HG03460 (cell line): ENCODE measurements at regions not wholly inside any gene's neighbourhood (a gene's known extent, or its start where the extent isn't known, plus 50 kb on each side); places are given as distances from the start of the nearest gene placed in this dataset.

Source experiments
- ATAC-seq: cut with Tn5 transposase; IDR thresholded peaks from one replicate; pipeline ENCODE4 v1.9.1; 2021; ENCODE audit not compliant: unreplicated experiment

DNA sequence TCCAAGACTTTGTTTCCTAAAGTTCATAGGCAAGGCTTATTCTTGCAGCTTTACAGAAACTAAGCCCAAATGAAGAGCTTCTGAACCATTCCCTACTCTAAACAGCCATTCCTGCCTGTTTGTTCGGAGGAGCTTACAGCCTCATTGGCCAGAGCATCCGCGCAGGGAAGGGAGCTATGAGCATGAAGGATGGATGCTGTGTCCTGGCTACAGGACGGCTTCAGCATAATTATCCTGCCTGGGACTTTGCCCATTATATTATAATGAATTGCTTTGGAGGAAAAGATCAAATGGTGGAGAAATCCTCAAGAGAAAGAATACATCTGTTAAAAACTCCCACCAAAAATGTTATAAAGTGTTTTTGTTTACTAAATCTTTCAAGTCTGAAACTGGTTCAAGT lies 378.2 kb upstream of the BTBD3 start:
- no peak for ATAC-seq

DNA sequence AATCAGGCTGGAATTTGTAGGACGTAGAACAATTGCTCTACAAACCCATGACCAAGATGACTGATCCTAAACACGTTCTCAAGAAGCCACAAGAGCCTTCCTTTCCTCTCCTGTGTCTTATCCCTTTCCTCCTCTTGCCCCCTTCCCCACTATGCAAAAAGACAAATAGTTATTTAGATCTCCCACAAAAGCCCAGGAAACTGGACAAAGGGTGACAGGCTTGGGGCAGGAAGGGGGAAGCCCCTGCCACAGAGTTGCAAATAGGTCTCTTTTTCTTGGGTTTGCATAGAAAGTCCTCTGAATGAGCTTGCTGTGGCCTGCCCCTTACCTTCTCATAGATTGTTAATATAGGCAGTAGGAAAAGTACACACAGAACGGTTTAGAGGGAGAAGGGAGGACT lies 377.1 kb upstream of the BTBD3 start:
- ATAC-seq: no peak

DNA sequence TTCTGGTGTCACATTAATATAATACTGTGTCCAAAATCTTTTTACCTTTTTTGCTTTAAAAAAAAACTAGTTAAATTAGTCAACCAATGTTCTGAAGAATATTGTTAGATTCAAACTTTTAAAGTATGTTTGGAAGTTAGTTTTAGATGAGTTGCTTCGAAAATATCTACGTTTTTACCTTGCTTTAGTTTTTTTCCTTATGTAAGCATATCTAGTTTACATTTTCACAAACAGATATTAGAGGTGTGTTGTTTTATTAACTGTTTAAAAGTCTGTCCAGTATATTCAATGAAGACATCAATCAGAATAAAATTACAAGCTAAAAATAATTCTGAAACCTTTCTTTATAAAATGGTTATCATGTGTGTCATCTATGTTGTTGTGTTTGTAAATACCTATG lies 375.0 kb upstream of the BTBD3 start:
- no peak for ATAC-seq

DNA sequence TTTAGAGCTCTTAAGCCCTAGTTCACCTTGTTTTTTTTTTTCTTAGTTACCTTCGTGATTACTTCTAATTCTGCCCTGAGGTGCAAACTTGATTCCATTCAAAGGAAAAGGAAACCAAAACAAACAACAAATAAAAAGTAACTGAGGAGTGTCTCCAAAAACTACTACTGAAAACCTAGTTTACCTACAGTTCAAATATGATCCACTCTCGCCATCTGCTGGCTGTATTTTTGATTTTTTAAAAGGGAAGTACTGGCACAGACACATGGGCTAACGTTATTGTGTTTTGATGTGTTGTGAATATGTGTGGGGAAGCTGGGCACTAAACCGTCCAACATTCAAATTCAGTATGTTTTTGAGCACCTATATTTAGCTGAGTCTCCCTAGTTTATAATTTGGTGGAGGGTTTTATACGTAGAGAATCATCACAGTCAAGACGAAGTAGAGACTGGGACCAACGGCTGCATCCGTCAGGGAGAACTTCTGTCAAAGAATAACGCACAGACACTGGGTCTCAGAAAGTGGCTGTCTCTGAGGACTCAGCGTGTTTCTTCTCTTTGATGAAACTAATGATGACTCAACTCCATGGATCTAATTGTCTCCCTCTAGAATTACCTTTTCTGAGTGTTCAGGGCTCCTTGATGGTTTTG lies 373.5 kb upstream of the BTBD3 start:
- peak; percentile 82 for ATAC-seq

DNA sequence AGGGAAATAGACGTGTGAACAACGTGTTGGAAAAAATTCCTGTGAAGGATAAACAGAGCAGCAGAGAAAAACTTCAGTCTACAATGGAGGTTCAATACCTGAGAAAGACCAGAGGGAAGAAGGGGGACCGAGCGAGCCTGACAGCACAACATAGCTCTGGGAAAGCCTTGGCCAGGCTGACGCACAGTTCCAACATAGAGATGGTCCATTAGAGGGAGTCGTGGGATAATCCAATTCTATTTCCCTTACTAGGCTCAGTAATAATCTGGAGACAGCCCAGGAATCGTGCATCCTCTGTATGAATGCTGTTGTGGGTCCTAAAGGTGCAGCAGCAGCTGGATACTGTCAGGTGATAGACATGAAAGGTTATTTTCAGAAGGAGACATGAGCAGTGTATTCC lies 370.8 kb upstream of the BTBD3 start:
- ATAC-seq: no peak

DNA sequence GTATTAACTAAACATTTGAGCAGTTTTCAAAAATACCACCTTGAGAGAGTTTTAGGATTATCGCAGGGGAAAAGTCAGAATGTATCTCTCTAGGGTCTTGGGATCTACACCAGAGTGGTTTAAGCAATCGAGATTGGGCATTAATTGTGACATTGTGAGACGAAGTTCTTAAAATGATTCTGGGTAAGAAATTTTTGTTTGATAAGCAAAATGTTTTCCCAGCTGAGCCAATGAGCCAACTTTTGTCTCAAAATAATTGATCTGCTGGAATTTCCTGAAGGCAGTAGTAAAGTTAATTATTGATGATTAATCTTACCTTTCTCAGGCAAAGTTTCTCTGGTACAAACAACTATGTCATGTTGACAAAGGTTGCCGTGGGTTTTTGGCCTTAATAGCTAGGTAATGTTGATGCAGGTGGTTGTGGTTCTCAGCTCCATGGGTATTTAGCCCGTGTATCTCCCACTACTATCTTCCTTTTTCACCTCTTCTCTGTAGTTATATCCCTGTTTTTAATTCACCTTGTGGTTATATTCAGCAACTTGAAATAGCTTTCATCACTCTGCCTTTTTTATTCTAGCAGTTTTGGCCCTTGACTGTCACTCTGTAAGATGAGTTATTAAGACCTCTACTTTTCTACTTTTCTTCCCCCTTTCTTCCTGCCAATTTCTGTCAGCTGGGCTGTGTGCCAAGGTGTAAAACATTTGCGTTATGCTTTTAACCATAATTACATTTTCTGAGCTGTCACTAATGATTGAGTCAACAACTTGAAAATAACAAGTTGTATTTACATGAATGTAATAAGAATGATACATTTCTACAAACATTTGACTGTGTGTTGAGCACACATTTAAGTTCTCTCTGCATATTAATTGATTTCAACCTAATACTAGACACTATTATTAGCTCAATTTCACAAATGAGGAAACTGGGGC lies 368.3 kb upstream of the BTBD3 start:
- no peak for ATAC-seq

DNA sequence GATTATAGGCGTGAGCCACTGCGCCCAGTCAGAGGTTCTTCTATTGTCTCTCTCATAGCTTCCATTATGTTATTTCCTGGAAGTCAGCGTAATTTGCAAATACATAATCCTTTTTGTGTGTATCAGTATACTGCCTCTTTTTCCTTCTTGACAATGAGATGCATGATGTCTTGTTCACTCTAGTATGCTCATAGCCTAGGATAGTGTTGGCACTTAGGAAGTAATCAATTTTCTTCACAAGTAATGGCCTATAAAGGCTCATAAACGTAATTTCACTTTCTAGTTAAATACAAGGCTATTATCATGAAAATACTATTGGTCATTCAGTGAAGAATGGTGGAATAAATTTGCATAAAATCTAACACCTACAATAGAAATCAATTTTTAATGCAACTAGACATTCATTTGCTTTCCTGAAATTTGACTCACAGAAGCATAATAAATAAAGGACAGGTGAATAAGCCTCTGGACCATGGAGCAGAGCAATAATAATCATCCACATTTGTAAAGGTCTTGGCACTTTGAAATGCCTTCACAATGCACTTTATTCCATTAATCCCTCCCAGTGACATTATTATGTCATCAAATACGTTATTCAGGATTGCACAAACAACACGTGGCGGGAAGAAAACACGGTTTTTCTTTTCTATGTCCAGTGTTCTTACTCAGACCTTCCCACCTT lies 366.9 kb upstream of the BTBD3 start:
- no peak for ATAC-seq

DNA sequence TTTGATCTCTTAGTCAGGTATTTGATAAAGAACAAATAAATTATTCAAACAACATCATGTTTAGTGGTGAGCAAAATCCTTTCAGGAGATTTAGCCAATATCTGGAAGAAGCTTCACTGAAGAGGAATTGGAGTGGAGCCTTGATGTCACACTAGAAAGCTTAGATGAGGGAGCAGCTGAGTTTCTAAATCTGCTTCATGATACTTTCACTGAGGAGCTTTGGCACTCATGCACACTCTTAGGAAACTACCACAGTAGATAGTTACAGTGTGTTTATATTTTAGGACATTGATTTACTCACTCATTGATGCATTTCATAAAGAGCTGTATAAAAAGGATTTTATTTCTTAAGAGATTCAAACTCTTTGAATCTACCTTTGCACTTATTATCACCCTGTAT lies 366.2 kb upstream of the BTBD3 start:
- ATAC-seq: no peak

DNA sequence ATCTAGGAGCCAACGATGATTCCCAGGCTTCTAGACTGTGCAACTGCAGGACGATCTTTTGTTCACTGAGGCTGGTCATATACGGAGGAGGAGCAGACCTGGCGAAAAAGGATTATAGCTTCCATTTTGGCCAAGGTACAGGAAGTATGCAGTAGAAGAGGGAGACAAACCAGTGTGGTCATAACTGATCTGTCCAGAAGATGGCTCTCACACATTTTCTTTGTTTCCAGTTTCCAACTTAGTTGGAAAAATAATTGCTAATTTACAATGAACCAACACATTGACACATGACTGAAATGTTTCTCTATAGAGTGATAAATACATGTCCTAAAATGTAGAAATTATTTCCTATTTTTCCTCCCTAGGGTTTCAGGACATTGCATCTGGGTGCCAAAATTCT lies 364.1 kb upstream of the BTBD3 start:
- no peak for ATAC-seq

DNA sequence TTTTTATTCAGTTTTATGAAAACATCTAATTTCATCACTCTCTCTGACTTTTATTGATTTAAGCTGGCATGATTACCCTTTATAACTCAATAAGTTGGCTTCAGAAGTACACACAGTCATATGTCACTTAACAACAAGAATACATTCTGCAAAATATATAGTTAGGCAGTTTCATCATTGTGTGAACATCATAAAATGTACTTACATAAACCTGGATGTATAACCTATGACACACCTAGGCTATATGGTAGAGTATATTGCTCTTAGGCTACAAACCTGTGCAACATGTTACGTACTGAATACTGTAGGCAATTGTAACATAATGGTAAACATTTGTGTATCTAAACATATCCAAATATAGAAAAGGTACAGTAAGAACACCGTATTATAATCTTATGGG lies 362.2 kb upstream of the BTBD3 start:
- ATAC-seq: no peak

DNA sequence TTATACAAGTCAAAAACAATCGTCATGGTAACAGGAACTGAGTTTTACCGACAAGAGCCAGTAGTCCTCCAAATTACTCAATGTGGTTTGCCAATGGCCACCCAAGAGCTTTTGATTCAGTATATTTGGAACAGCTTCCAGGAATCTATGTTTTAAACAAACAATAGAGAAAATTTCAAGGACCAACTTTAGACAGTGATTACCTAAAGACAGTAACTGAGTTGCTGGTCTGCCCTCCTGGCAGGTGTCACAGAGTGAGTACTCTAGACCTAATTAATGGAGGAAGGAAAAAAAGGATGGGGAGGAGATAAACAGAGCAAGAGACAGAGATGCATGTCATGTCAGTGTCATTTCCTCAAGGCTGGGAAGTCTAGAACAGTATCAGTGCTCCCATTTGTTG lies 361.3 kb upstream of the BTBD3 start:
- no peak for ATAC-seq

DNA sequence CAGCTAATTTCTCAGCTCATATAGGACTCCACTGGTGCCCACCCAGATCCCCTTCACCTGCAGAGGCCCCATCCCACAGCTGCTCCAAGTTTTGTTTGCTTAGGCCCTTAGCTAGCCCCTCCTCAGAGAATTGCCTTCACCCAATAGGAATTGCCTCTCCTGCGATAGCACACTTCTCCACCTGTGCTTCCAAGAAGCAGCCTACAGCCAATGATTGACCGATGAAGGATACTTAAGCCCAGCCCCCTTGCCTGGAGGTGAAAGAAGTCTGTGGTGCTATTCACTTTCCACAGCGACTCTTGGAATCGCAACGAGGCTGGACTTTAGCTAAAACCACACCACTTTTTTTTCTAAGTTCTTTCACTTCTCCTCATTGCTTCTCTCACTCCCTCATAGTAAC lies 353.2 kb upstream of the BTBD3 start:
- ATAC-seq: no peak

DNA sequence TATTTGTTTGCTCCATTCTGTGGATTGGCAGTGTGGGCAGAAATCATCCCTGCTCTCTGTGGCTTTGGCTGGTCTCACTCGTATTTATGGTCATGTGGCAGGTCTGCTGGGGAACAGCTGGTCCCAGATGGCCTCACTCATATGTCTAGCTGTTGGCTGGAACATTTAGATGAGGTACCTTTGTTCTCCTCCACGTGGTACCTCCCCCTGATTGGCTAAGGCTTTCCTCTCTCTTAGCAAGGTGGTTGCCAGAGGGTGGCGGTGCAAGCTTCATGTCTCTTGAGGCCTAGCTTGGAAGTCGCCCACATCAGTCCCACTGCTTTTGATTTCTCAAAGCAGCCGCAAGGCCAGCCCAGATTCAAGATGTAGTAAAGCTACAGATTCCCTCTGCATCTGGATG lies 348.5 kb upstream of the BTBD3 start:
- ATAC-seq: no peak

DNA sequence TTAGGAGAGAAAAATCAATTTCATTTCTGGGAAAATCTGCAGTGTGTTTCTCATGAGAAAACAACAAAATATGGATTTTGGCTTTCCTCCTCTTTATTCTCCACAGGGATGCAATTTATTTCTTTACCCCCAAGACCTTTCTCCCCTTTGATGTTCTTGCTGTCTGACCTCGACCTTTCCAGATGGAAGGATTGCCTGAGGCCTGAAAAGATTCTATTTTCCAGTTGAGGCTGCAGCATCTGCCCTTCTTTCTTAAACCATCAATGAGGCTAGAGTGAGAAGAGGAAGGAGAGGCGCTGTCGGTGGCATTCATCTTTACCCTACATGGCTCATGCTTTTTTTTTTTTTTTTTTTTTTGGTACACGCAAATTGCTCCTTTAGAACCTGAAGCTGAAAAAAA lies 344.2 kb upstream of the BTBD3 start:
- no peak for ATAC-seq

DNA sequence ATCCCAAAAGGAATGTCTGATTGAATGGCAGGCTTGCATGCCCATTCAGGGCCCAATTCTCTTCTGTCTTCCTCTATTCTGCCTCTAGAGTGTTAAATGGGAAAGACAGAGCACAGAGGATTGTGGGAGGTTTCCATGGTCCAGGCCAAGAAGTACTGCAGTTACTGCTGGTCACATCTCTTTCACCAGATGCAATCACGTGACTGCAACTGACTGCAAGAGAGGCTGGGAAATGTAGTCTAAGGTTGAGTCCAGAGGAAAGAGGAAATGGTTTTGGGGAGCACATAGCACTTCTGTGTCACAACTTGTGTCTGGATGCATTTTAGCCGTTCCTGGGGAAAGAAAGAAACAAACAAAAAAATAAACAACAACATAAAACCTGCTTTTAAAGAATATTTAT lies 336.4 kb upstream of the BTBD3 start:
- no peak for ATAC-seq

DNA sequence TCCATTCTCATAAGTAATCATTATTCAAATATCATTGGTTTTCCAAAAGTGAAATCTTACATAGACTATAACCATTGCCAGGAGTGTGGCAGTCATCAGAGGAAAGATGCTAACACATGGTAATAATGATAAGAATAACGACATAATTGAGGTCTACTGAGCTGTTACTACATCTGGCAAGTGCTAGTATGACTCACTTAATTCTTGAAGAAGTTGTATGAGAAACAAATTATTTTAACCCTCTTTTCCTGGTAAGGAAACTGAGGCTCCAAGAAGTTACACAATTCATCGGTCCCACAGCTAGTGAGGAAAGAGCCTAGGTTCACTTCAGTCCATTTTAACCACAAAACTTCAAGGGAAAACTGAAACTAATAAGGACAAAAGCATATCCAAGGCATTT lies 335.6 kb upstream of the BTBD3 start:
- no peak for ATAC-seq

DNA sequence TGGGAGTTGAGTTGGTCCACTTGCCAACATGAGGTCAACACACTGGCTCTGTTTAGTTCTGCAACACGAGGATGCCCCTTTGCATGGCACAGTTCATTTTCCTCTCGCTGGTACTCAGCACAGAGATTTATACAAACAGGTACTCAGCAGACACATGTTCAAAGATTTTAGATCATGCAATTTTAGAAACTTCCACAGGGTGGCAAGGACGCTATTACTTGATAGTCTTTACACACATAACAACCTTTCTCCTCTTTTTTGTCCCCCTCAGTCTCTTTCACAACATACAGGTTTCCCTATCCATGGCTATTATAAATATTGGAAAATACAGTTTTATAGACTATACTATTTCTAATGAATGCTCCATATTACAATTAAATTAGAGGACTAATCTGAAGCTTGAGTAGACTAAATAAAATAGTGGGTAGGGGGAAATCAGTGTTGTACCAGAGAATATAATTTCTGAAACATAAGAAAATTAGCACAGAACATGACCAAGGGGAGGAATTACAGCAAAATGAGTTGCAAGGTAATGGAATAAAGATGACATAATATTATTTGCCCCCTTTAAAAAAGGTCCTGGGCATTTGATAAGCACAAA lies 331.8 kb upstream of the BTBD3 start:
- ATAC-seq: no peak

DNA sequence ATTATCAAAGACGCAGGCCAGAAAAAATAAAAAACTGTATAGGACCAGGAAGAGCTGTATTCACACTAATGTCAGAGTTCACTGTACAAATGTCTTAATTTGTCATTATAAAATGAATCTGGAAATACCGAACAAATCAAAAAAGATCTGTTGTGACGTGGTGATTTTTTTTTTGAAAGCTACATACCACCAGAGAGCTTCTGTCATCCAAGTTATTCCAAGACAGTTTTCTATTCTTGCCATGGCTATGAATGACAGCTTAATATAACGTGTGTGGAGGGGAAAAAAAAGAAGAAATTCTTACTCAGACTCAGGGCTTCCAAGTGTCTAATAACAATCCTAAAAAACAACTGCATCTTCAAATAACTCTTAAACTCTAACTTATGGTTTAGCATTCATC lies 328.8 kb upstream of the BTBD3 start:
- ATAC-seq: no peak

DNA sequence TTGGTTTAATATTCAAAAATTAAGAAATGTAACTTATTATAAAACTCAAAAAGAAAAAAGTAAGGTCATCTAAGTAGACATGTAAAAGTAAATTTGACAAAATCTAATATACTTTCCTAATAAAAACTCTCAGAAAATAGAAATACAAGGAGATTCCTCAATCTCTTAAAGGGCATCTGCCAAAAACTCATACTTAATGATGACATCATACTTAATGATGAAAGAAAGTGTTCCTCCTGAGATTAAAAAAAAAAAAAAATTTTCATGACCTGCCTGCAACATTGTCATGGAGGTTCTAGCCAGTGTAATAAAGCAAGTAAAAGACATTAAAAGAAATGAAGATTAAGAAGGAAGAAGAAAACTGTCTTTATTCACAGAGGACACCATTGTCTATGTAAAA lies 325.7 kb upstream of the BTBD3 start:
- ATAC-seq: no peak

DNA sequence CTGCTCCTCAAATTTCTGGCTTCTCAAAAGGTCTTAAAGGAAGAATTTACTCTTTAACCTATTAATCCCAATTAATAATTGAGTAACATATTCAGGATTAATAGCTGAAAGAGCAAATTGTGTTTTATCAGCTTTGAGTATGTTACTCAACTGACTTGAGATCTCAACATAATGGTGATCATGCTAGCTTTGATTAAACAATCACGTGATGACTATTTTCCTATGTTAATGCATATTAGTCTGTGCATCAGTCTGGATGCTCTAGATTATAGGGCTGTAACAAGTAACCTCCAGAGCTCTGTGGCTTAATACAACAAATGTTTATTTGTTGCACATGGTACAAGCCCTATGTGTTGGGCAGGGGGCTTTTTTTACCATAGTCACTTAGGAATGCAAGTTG lies 313.4 kb upstream of the BTBD3 start:
- ATAC-seq: no peak

DNA sequence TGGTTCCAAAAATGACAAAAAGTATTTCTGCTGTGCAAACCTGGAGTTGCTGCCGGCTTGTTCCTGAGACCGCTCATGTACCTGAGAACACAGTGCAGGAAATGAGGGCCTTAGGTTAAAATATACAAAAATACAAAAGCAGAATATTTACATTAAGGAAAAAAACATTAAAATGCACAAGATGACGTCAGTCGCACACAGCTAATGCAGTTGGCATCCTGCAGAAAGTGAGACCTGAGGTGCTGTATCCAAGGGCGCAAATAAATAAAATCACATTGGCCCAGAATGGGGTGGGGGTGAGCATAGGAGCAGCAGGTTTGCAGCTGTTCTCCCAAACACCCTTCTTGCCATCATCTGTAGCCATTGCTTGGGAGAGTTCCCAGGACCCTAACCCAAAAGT lies 310.6 kb upstream of the BTBD3 start:
- no peak for ATAC-seq

DNA sequence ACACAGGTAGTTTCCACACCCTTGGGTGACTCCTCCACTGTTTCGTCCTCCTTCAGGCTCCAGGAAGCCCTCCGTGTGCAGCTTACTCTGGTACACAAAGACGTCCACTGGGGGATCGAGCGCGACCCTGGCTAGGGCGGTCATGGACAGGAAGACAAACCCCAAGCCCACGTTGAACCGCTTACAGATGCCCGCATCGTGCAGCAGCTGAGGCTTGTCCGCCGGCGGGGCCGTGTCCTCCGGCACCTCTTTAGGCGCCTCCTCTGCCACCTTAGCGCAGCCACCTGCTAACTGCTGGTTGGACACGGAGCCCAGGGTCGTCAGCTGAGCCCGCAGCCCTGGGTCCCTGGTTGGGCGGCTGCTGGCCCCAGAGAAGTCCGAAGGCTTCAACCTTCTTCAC lies 309.0 kb upstream of the BTBD3 start:
- no peak for ATAC-seq
